ENCODE measurements at regions not wholly inside any gene's neighbourhood (a gene's known extent, or its start where the extent isn't known, plus 50 kb on each side); places are given as distances from the start of the nearest gene placed in this dataset.

DNA sequence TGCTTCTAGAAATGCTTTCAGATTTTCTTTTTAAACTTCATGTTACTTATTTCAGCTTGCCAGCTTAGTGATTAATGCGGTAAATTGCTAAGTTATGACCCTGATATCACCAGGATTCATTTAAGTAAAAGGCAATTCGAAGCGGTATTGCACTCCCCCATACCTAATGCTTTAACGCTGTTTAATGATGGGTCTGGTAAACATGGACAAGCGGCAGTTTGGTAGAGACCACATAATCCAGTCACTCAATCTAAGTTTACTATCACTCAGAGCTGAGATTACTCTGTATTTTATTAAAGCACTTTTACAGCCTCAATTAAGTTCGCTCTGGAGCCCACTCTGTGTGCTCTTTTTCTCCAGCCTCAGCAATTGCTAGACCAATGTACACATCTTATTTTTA lies 118.2 kb upstream of the SCN7A start:
- no peaks in the 10 kb centered on the region for H4K20me1 ChIP-seq (replicated peaks; ENCODE audit: insufficient read depth)
- ATAC-seq: no peak
- H3K4me2 ChIP-seq: no peak overlapping the region
- H3K9me3 Mint-ChIP-seq: peaks cover 6% of the 10 kb centered on the region; the same call in 2 of the 3 replicates
- no peak overlapping the region for H2AFZ ChIP-seq
- no peaks in the 10 kb centered on the region for H3K79me2 ChIP-seq (replicated peaks; ENCODE audit: insufficient read depth)
- peaks cover 7% of the 10 kb centered on the region for H3K27me3 Mint-ChIP-seq (ENCODE audit: insufficient read depth, low read depth, poor library complexity)
- no peaks in the 10 kb centered on the region; the same call in 1 of the 3 replicates for H3K36me3 Mint-ChIP-seq (ENCODE audit: low read depth)
- H3K27me3 ChIP-seq (ENCODE audit: insufficient read depth): peaks cover 4% of the 10 kb centered on the region; the same call in 1 of the 2 replicates
- H3K4me1 Mint-ChIP-seq: peaks cover 36% of the 10 kb centered on the region
- no peak overlapping the region for H3K27ac Mint-ChIP-seq
- no peak overlapping the region for H3K4me3 ChIP-seq
- peaks cover 23% of the 10 kb centered on the region for H3K4me1 ChIP-seq (ENCODE audit: insufficient read depth)
- no peak overlapping the region for H3K4me3 Mint-ChIP-seq
- peaks cover 5% of the 10 kb centered on the region; the same call in 1 of the 2 replicates for H3F3A ChIP-seq (replicated peaks; ENCODE audit: low read depth)
- no peaks in the 10 kb centered on the region for H3K36me3 ChIP-seq (ENCODE audit: insufficient read depth)
- no peak overlapping the region for H3K27ac ChIP-seq (ENCODE audit: low read depth)
- TF ChIP-seq EZH2 (IDR thresholded peaks at IDR 0.05; ENCODE audit: low read depth, unreplicated experiment) (no peak), POLR2AphosphoS5 (IDR thresholded peaks at IDR 0.05; ENCODE audit: low read depth) (no peak), EZH2phosphoT487 (IDR thresholded peaks at IDR 0.05; ENCODE audit: unreplicated experiment) (no peak), STAT1 (IDR thresholded peaks at IDR 0.05; ENCODE audit: unreplicated experiment) (no peak), NANOG (IDR thresholded peaks at IDR 0.05; ENCODE audit: borderline replicate concordance) (no peak), ZNF114 (CRISPR knock-in tag; IDR thresholded peaks at IDR 0.05) (no peak), JUNB (IDR thresholded peaks at IDR 0.05; ENCODE audit: unreplicated experiment) (no peak), ZNF331 (CRISPR knock-in tag; IDR thresholded peaks at IDR 0.05; ENCODE audit: low read depth) (no peak), CREB1 (CRISPR knock-in tag; IDR thresholded peaks at IDR 0.05; ENCODE audit: low read depth) (no peak)
- TF ChIP-seq, protein P1, sequence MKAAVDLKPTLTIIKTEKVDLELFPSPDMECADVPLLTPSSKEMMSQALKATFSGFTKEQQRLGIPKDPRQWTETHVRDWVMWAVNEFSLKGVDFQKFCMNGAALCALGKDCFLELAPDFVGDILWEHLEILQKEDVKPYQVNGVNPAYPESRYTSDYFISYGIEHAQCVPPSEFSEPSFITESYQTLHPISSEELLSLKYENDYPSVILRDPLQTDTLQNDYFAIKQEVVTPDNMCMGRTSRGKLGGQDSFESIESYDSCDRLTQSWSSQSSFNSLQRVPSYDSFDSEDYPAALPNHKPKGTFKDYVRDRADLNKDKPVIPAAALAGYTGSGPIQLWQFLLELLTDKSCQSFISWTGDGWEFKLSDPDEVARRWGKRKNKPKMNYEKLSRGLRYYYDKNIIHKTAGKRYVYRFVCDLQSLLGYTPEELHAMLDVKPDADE (IDR thresholded peaks at IDR 0.05): no peak
- TF ChIP-seq, protein P2, sequence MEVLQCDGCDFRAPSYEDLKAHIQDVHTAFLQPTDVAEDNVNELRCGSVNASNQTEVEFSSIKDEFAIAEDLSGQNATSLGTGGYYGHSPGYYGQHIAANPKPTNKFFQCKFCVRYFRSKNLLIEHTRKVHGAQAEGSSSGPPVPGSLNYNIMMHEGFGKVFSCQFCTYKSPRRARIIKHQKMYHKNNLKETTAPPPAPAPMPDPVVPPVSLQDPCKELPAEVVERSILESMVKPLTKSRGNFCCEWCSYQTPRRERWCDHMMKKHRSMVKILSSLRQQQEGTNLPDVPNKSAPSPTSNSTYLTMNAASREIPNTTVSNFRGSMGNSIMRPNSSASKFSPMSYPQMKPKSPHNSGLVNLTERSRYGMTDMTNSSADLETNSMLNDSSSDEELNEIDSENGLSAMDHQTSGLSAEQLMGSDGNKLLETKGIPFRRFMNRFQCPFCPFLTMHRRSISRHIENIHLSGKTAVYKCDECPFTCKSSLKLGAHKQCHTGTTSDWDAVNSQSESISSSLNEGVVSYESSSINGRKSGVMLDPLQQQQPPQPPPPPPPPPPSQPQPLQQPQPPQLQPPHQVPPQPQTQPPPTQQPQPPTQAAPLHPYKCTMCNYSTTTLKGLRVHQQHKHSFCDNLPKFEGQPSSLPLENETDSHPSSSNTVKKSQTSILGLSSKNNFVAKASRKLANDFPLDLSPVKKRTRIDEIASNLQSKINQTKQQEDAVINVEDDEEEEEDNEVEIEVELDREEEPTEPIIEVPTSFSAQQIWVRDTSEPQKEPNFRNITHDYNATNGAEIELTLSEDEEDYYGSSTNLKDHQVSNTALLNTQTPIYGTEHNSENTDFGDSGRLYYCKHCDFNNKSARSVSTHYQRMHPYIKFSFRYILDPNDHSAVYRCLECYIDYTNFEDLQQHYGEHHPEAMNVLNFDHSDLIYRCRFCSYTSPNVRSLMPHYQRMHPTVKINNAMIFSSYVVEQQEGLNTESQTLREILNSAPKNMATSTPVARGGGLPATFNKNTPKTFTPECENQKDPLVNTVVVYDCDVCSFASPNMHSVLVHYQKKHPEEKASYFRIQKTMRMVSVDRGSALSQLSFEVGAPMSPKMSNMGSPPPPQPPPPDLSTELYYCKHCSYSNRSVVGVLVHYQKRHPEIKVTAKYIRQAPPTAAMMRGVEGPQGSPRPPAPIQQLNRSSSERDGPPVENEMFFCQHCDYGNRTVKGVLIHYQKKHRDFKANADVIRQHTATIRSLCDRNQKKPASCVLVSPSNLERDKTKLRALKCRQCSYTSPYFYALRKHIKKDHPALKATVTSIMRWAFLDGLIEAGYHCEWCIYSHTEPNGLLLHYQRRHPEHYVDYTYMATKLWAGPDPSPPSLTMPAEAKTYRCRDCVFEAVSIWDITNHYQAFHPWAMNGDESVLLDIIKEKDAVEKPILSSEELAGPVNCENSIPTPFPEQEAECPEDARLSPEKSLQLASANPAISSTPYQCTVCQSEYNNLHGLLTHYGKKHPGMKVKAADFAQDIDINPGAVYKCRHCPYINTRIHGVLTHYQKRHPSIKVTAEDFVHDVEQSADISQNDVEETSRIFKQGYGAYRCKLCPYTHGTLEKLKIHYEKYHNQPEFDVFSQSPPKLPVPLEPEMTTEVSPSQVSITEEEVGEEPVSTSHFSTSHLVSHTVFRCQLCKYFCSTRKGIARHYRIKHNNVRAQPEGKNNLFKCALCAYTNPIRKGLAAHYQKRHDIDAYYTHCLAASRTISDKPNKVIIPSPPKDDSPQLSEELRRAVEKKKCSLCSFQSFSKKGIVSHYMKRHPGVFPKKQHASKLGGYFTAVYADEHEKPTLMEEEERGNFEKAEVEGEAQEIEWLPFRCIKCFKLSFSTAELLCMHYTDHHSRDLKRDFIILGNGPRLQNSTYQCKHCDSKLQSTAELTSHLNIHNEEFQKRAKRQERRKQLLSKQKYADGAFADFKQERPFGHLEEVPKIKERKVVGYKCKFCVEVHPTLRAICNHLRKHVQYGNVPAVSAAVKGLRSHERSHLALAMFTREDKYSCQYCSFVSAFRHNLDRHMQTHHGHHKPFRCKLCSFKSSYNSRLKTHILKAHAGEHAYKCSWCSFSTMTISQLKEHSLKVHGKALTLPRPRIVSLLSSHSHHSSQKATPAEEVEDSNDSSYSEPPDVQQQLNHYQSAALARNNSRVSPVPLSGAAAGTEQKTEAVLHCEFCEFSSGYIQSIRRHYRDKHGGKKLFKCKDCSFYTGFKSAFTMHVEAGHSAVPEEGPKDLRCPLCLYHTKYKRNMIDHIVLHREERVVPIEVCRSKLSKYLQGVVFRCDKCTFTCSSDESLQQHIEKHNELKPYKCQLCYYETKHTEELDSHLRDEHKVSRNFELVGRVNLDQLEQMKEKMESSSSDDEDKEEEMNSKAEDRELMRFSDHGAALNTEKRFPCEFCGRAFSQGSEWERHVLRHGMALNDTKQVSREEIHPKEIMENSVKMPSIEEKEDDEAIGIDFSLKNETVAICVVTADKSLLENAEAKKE (CRISPR knock-in tag; IDR thresholded peaks at IDR 0.05): no peak
- TF ChIP-seq, protein P3, sequence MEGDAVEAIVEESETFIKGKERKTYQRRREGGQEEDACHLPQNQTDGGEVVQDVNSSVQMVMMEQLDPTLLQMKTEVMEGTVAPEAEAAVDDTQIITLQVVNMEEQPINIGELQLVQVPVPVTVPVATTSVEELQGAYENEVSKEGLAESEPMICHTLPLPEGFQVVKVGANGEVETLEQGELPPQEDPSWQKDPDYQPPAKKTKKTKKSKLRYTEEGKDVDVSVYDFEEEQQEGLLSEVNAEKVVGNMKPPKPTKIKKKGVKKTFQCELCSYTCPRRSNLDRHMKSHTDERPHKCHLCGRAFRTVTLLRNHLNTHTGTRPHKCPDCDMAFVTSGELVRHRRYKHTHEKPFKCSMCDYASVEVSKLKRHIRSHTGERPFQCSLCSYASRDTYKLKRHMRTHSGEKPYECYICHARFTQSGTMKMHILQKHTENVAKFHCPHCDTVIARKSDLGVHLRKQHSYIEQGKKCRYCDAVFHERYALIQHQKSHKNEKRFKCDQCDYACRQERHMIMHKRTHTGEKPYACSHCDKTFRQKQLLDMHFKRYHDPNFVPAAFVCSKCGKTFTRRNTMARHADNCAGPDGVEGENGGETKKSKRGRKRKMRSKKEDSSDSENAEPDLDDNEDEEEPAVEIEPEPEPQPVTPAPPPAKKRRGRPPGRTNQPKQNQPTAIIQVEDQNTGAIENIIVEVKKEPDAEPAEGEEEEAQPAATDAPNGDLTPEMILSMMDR (conservative IDR thresholded peaks at IDR 0.05; ENCODE audit: low read depth in 2 of 2): no peak
- TF ChIP-seq, protein P4, sequence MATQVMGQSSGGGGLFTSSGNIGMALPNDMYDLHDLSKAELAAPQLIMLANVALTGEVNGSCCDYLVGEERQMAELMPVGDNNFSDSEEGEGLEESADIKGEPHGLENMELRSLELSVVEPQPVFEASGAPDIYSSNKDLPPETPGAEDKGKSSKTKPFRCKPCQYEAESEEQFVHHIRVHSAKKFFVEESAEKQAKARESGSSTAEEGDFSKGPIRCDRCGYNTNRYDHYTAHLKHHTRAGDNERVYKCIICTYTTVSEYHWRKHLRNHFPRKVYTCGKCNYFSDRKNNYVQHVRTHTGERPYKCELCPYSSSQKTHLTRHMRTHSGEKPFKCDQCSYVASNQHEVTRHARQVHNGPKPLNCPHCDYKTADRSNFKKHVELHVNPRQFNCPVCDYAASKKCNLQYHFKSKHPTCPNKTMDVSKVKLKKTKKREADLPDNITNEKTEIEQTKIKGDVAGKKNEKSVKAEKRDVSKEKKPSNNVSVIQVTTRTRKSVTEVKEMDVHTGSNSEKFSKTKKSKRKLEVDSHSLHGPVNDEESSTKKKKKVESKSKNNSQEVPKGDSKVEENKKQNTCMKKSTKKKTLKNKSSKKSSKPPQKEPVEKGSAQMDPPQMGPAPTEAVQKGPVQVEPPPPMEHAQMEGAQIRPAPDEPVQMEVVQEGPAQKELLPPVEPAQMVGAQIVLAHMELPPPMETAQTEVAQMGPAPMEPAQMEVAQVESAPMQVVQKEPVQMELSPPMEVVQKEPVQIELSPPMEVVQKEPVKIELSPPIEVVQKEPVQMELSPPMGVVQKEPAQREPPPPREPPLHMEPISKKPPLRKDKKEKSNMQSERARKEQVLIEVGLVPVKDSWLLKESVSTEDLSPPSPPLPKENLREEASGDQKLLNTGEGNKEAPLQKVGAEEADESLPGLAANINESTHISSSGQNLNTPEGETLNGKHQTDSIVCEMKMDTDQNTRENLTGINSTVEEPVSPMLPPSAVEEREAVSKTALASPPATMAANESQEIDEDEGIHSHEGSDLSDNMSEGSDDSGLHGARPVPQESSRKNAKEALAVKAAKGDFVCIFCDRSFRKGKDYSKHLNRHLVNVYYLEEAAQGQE (IDR thresholded peaks at IDR 0.05; ENCODE audit: unreplicated experiment): no peak
- no peaks in the 10 kb centered on the region for H3K9me2 ChIP-seq (ENCODE audit: insufficient read depth)
- no peak for DNase-seq (ENCODE audit: low spot score)

All from GM23338 (cell line).